Kidney epithelial cell (primary cell): ENCODE measurements at regions not wholly inside any gene's neighbourhood (a gene's known extent, or its start where the extent isn't known, plus 50 kb on each side); places are given as distances from the start of the nearest gene placed in this dataset.

ENCODE experiments used
- DNase-seq: peaks from one replicate; pipeline ENCODE4 v3.0.0-alpha.2; 2010; ENCODE audit warnings: low read depth
- H3K27me3 ChIP-seq: 2 replicates; pipeline ENCODE4 v1.6.0; 2011; ENCODE audit warnings: low read length; ENCODE audit not compliant: control insufficient read depth, insufficient read depth
- H3K36me3 ChIP-seq: 2 replicates; pipeline ENCODE4 v1.5.1; 2011; ENCODE audit warnings: low read length; ENCODE audit not compliant: control insufficient read depth, insufficient read depth
- H3K4me3 ChIP-seq: 2 replicates; pipeline ENCODE4 v1.5.1; 2011; ENCODE audit warnings: low read depth, mild to moderate bottlenecking, control low read depth, low read length
- TF ChIP-seq, protein P1 (sequence below): IDR thresholded peaks from 2 replicates; pipeline ENCODE4 v1.5.1; 2011; ENCODE audit warnings: mild to moderate bottlenecking, moderate library complexity, low read length, control low read depth, inconsistent platforms; ENCODE audit not compliant: insufficient read depth, poor library complexity, severe bottlenecking

DNA sequence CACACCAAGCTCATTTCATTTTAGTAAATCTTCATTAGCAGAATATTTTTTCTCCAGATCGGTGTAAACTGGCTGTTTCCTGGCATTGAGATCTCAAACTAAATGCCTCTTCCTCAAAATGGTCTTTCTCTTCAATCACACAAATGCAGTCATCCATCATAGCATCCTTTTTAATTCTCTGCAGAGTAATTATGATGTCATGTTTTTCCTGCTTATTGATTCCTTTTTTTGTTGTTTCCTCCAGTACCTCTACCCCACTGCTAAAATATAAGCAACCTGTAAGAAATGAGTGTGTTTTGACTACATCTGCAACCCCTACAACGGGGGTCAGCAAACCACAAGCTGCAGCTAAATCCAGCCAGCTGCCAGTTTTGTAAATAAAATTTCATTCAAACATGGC, 65.6 kb upstream of the TOM1L1 start:
- DNase-seq = no peak
- TF ChIP-seq, protein P1, sequence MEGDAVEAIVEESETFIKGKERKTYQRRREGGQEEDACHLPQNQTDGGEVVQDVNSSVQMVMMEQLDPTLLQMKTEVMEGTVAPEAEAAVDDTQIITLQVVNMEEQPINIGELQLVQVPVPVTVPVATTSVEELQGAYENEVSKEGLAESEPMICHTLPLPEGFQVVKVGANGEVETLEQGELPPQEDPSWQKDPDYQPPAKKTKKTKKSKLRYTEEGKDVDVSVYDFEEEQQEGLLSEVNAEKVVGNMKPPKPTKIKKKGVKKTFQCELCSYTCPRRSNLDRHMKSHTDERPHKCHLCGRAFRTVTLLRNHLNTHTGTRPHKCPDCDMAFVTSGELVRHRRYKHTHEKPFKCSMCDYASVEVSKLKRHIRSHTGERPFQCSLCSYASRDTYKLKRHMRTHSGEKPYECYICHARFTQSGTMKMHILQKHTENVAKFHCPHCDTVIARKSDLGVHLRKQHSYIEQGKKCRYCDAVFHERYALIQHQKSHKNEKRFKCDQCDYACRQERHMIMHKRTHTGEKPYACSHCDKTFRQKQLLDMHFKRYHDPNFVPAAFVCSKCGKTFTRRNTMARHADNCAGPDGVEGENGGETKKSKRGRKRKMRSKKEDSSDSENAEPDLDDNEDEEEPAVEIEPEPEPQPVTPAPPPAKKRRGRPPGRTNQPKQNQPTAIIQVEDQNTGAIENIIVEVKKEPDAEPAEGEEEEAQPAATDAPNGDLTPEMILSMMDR = no peak
- Histone ChIP-seq H3K4me3 (no peak overlapping the region), H3K27me3 (no peaks in the 10 kb centered on the region), H3K36me3 (no peaks in the 10 kb centered on the region)

DNA sequence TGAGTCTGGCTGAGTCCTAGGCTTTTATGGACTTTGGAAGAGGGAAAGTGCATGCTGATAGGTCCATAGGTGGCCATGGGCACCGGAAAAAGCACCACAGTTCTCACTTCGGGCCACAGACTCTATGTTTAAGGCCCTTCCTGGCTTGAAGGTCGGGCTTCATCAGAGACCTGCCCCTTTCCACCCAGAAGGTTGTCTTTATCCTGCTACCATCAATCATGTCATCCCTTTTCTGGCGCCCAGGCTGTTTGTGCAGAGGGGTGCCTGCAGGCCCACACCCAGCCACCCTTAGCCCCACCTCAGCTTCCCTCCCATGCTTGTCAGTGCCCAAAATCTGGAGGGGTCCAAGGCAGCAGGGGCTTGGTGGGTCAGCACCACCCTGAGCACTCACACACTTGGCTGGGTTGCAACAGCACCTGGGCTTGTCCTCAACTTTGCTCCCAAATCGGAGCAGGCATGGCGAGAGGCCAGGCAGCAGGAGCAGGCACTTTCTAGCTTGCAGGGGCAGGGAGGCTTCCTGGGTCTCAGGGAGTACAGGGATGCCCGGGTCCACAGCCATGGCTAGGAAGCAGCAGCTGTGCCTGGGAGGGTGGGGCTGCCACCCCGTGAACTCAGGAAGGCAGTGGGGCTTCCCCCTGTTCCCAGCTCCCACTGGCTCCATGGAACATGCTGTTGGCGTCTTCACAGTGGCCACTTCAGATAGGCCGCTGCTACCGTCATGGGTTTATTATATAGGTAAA, 63.8 kb upstream of the TOM1L1 start:
- DNase-seq = no peak
- TF ChIP-seq, protein P1 = no peak
- no peak overlapping the region for H3K4me3 ChIP-seq
- no peaks in the 10 kb centered on the region for H3K27me3 ChIP-seq
- no peaks in the 10 kb centered on the region for H3K36me3 ChIP-seq

DNA sequence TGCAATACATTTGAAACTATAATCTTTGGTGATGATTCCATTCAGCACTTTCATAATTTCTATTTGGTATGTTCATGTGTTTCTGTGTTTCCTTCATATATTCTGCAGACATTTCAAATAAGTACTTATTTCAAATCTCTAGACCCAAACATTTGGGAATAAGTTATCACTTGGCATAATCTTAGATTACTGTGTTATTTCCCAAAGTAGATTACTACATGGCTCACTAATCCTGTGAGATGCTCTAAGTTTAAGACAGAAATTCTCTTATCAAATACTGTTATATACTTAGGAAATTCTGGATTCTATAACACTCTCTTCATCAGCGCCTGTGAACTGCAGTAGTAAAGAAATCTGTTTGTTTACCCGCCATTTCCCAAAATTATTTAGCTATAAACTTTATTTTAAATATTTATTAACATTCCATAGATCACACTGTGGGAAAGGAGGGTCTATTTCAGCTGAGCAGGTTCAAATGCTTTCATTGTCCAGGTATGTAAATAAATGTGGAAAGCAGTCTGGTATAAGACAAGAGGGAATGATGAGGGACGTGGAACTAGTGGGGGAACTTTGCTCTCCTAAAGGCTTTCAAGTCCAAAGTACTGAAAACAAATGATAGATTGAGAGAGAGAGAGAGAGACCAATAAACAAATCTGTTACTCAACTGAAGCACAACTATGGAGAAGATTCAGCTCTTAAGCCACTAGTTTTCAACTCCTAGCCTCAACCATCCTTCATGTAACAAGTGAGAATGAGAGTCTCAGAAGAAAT, 61.8 kb upstream of the TOM1L1 start:
- TF ChIP-seq, protein P1 = no peak
- Histone ChIP-seq H3K4me3 (no peak overlapping the region), H3K27me3 (no peaks in the 10 kb centered on the region), H3K36me3 (no peaks in the 10 kb centered on the region)
- DNase-seq = no peak

DNA sequence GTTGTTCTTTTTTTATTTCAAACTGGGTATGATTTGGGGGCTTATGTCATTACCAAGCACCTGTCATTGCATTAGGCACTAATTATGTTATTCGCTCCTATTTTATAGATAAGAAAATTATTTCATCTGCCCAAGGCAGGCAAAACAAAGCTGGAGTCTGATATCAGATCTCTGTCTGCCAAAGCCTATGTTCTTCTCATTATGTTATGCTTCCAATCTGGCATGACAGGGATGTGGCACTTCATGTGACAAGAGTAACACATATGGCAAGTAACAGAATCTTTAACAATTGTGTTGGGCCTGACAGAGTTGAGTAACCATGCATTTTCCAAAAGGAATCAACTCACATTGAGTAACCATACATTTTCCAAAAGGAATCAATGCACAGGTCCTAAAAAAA, 61.2 kb upstream of the TOM1L1 start:
- H3K4me3 ChIP-seq = no peak overlapping the region
- H3K36me3 ChIP-seq = no peaks in the 10 kb centered on the region
- TF ChIP-seq, protein P1 = no peak
- DNase-seq = no peak
- no peaks in the 10 kb centered on the region for H3K27me3 ChIP-seq

DNA sequence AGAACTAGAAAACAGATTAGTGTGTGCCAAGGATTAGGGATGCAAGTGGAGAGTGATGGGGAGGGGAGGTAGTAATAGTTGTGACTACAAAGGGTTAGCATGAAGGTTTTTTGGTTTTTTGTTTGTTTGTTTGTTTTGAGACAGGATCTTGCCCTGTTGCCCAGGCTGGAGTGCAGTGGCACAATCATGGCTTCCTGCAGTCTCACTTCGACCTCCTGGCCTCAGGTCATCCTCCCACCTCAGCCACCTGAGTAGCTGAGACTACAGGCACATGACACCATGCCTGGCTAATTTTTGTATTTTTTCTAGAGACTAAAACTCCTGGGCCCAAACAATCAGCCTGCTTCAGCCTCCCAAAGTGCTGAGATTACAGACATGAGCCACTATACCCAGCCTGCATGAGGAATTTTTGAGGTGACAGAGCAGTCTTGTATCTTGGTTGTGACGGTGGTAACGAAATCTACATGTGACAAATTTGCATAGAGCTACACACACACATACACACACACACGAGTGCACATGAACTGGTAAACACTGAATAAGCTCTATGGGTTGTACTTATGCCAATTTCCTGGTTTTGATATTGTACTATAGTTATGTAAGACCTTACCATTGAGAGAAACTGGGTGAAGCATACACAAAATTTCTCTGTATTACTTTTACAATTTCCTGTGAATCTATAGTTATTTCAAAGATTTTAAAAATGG, 59.6 kb upstream of the TOM1L1 start:
- TF ChIP-seq, protein P1 = no peak
- H3K4me3 ChIP-seq = no peak overlapping the region
- no peak for DNase-seq
- no peaks in the 10 kb centered on the region for H3K27me3 ChIP-seq
- no peaks in the 10 kb centered on the region for H3K36me3 ChIP-seq
